ENCODE measurements at regions not wholly inside any gene's neighbourhood (a gene's known extent, or its start where the extent isn't known, plus 50 kb on each side); places are given as distances from the start of the nearest gene placed in this dataset.

DNA sequence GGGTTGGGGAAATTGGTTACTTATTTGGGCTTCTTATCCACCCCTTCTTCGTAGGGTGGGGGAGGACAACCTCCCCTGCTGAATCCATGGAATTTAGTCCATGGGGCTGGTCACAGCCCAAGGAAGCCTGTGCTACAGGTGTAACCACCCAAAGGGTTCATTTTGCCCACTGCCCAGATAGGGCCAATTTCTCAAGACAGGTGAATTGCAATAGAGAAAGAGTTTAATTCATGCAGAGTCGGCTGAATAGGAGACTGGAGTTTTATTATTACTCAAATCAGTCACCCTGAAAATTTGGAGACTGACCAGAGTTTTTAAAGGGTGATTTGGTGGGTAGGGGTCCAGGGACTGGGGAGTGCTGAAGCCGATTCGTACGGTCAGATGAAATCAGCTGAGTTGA is 101.5 kb upstream of the HS3ST2 start:
- TF ChIP-seq, protein P1, sequence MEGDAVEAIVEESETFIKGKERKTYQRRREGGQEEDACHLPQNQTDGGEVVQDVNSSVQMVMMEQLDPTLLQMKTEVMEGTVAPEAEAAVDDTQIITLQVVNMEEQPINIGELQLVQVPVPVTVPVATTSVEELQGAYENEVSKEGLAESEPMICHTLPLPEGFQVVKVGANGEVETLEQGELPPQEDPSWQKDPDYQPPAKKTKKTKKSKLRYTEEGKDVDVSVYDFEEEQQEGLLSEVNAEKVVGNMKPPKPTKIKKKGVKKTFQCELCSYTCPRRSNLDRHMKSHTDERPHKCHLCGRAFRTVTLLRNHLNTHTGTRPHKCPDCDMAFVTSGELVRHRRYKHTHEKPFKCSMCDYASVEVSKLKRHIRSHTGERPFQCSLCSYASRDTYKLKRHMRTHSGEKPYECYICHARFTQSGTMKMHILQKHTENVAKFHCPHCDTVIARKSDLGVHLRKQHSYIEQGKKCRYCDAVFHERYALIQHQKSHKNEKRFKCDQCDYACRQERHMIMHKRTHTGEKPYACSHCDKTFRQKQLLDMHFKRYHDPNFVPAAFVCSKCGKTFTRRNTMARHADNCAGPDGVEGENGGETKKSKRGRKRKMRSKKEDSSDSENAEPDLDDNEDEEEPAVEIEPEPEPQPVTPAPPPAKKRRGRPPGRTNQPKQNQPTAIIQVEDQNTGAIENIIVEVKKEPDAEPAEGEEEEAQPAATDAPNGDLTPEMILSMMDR (IDR thresholded peaks at IDR 0.05; ENCODE audit: low read depth, low read length, poor library complexity, severe bottlenecking): no peak
- no peak for TF ChIP-seq EZH2phosphoT487 (IDR thresholded peaks at IDR 0.05; ENCODE audit: borderline replicate concordance, low read length)
